GM12873 (cell line): ENCODE measurements at regions not wholly inside any gene's neighbourhood (a gene's known extent, or its start where the extent isn't known, plus 50 kb on each side); places are given as distances from the start of the nearest gene placed in this dataset.

ENCODE experiments used
- TF ChIP-seq, protein P1 (sequence below): IDR thresholded peaks from 2 replicates; pipeline ENCODE4 v1.5.1; 2012; ENCODE audit warnings: low read depth, mild to moderate bottlenecking, moderate library complexity, low read length, control low read depth; ENCODE audit not compliant: insufficient read depth; ENCODE audit errors: missing control alignments

DNA sequence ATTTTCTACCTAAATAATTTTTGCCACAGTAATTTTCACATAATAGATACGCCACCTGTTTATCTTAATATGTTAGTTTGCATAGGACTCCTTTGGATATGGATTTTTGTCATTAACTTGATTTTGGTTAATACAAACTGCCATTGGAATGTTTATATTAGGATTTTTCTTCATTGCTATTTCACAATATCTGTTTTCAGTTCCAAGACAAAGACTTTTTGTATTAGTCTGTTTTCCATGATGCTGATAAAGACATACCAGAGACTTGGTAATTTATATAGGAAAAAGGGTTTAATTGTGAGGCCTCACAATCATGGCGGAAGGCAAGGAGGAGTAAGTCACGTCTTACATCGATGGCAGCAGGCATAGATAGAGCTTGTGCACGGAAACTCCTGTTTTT lies 503.1 kb upstream of the TMEFF2 start:
- TF ChIP-seq, protein P1, sequence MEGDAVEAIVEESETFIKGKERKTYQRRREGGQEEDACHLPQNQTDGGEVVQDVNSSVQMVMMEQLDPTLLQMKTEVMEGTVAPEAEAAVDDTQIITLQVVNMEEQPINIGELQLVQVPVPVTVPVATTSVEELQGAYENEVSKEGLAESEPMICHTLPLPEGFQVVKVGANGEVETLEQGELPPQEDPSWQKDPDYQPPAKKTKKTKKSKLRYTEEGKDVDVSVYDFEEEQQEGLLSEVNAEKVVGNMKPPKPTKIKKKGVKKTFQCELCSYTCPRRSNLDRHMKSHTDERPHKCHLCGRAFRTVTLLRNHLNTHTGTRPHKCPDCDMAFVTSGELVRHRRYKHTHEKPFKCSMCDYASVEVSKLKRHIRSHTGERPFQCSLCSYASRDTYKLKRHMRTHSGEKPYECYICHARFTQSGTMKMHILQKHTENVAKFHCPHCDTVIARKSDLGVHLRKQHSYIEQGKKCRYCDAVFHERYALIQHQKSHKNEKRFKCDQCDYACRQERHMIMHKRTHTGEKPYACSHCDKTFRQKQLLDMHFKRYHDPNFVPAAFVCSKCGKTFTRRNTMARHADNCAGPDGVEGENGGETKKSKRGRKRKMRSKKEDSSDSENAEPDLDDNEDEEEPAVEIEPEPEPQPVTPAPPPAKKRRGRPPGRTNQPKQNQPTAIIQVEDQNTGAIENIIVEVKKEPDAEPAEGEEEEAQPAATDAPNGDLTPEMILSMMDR = no peak

DNA sequence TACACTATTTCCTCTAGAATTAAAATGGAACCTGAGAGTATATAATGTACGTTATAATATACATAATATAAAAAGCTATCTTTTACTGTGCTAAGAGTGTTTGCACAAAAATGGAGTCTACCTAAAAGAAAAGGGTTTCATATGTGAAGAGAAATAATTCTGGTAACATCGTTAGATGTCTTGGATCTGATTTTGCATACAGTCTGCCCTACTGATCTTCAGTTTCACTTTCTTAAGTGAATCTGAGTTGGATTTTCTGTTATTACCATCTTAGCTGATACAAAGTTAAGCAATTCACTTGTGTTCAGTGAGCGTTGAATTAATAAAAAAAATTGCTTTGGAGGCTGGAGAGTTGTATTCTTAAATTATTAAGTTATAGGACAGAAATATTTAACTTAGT lies 502.1 kb upstream of the TMEFF2 start:
- TF ChIP-seq, protein P1 = no peak

DNA sequence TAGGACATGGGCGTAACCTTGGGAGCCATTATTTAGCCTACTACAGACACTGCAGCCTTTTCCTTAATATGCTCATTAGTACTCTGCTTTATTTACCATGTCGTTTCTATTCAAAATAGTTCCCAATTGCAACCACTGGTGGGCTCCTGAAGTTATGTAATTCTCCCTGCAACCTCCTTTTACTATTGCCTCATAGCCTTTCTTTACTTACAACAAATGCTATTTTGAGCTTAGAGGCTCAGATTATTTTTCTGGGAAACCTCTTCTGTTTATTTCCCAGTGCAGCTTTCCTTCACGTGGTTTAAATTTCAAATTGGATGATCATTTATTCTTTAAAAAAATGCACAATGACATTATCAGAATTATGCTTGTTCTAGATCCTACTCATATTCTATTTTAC lies 492.3 kb upstream of the TMEFF2 start:
- TF ChIP-seq, protein P1 = no peak

DNA sequence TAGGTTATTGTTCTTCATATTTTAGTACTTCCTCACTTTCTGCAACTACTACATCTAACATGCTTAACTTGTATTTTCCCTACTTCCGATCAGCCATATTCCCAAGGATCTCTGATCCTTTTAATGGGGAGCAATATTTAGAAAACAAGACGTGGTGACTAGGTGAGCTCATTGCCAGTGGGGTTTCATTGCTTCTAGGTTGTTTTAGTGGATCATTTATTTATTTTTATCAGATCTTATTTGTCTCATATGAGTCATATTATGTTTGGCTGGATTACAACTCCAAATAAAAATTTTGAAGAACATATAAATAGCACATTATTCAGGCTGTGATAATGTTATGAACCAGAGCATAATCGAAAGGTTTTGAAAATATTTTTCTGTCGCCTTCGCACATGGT lies 480.9 kb upstream of the TMEFF2 start:
- TF ChIP-seq, protein P1 = no peak

DNA sequence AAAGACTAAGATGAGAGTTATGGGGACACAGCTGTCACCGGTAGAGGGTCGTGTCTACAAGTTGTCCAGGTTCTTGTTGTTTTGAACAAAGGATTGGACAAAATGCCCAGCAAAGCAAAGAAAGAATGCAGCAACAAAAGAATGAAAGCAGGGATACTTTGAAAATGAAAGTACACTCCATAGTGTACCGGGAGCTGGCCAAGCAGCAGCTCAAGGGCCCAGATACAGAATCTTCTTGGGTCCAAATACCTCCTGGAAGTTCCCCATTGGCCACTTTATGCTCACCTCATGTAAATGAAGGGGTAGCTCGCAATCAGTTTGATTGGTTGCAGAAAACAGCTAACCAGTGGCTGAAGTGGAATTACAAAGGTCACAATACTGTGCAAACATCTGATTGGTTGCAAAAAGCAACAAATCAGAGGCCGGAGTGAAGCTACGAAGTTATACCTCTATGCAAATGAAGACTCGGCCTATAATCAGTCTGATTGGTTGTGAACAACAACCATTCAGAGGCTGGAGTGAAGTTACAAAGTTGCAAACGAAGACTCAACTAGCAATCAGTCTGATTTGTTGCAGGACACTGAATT lies 474.9 kb upstream of the TMEFF2 start:
- TF ChIP-seq, protein P1 = no peak

DNA sequence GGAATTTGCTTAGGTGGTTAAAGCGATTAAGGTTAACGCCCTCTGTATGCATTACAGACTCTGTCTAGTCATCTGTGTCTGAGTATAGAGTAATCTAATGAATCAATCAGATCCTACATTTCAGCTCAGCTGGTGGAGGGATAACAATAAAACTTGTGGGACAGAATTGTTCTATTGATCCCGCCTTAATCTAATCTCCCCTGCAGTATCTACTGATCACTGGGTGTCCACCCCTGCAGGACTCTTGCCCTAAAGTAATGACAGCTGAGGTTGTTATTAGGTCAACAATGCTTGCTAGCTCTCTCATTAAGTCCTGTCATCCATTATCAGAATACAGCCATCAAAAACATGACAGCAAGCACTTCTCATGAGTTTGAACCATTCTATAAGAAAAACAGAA lies 462.6 kb upstream of the TMEFF2 start:
- TF ChIP-seq, protein P1 = no peak

DNA sequence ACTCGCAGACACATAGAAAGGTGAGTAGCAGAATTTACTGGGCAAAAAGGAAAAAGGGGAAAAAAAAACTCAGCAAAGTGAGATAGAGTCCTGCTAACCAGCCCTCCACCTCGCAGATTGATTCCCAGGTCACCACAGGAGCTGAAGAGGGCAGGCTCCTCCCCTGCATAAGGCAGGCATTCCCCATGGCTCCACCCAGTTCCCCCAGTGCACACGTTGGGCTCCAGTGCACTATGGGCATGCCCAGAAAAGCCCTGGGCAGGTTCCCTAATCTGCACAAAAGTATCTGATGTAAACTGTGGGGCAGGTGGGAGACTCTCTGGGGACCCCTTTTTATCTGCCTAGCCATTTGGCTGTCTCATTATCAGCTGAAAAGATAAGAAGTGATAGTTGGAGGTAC lies 461.2 kb upstream of the TMEFF2 start:
- TF ChIP-seq, protein P1 = no peak
